Kidney (tissue), 13 donors: ENCODE measurements at regions not wholly inside any gene's neighbourhood (a gene's known extent, or its start where the extent isn't known, plus 50 kb on each side); places are given as distances from the start of the nearest gene placed in this dataset.

Experiments used
- DNase-seq, 5 donors: peaks; one replicate each; pipeline ENCODE4 v3.0.0-alpha.2; 2013 to 2020
- FAIRE-seq: peaks from 2 replicates; lab custom pipeline; 2012; peaks lifted over from hg19 to GRCh38; lab: Jason Lieb, UNC
- H3K27ac ChIP-seq, 2 donors: one replicate each; pipeline ENCODE4 v1.7.0; 2013; ENCODE audit warnings: low read depth in 2 of 2, low read length in 2 of 2, inconsistent platforms in 1 of 2
- H3K27me3 ChIP-seq: one replicate; pipeline ENCODE4 v1.7.1; 2013; ENCODE audit warnings: low read length, inconsistent platforms; ENCODE audit not compliant: control insufficient read depth, insufficient read depth
- H3K36me3 ChIP-seq, 3 donors: one replicate each; pipeline versions ENCODE4 v1.7.0 to v1.7.1; 2013; ENCODE audit warnings: low read length in 3 of 3, control low read depth in 1 of 3, inconsistent platforms in 1 of 3; ENCODE audit not compliant: insufficient read depth in 3 of 3, control insufficient read depth in 2 of 3
- H3K4me1 ChIP-seq, 3 donors: one replicate each; pipeline versions ENCODE4 v1.7.0 to v1.7.1; 2013; ENCODE audit warnings: low read length in 3 of 3, inconsistent platforms in 1 of 3, low read depth in 1 of 3; ENCODE audit not compliant: control insufficient read depth in 2 of 3, insufficient read depth in 2 of 3
- H3K4me3 ChIP-seq, 3 donors: one replicate each; pipeline versions ENCODE4 v1.7.0 to v1.8.1; 2013; ENCODE audit warnings: low read length in 3 of 3, control low read depth in 1 of 3, inconsistent platforms in 1 of 3
- H3K9ac ChIP-seq, 3 donors: one replicate each; pipeline versions ENCODE4 v1.7.0 to v1.7.1; 2013; ENCODE audit warnings: low read length in 3 of 3, control low read depth in 1 of 3, inconsistent platforms in 1 of 3
- H3K9me3 ChIP-seq, 3 donors: one replicate each; pipeline versions ENCODE4 v1.7.0 to v1.7.1; 2013; ENCODE audit warnings: low read length in 3 of 3, control low read depth in 1 of 3, inconsistent platforms in 1 of 3; ENCODE audit not compliant: control insufficient read depth in 2 of 3, insufficient read depth in 1 of 3
- intact Hi-C: fragments of 100-400 bp; cut with DNase I; formaldehyde crosslinking; loops from one replicate; pipeline ENCODE4 v1.11.1; 2022
- TF ChIP-seq, protein P1 (sequence below): IDR thresholded peaks from 3 replicates; pipeline ENCODE4 v1.5.1; 2012; ENCODE audit warnings: mild to moderate bottlenecking, moderate library complexity, borderline replicate concordance; ENCODE audit not compliant: insufficient read depth; ENCODE audit errors: extremely low read depth
- donor health status: control.
- donor health status: control.
- donor health status: control.
- donor health status: control.
- donor health status: control.
- donor health status: DM: yes; HTN: yes; CAD: no.
- donor health status: Normal renal cell carcinoma (clear cell type).

DNA sequence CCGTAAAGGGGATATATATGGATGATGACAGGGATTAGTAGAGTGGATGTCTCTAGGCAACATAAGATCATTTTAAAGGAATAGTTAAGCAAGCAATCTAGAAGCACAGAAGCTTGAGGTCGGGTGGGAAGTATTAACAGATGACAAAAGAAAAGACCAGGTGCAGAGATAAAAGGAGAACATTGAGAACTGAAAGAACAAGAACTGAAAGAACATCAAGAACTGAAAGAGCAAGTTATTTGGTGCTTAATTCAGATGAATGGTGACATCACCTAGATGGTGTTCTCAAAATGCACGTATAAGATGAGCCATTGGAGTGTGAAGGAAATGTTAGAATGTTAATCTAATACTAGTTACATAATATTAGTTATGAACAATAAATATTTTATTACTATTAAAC is 224.0 kb upstream of the PDE3A start:
- H3K4me1 ChIP-seq: no peaks in the 10 kb centered on the region
- no peak for FAIRE-seq

DNA sequence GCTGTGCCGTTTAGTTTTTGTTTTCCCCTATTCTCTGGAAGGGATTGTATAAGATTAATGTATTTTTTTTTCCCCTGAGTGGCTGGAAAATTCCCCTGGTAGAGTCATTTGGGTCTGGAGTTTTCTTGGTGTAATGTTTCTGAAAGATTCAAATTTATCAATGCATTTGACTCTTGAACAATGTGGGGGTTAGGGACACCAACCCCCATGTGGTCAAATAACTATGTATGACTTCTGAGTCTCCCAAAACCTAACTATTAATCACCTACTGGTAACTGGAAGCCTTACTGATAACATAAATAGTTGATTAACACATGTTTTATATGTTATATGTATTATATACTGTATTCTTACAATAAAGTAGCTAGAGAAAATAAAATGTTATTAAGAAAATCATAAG is 220.1 kb upstream of the PDE3A start:
- Histone ChIP-seq H3K27me3 (no peaks in the 10 kb centered on the region), H3K4me3 (no peak overlapping the region), H3K4me1 (no peaks in the 10 kb centered on the region), H3K9me3 (no peaks in the 10 kb centered on the region), H3K9ac (no peak overlapping the region), H3K27ac (no peak overlapping the region), H3K36me3 (no peaks in the 10 kb centered on the region)
- TF ChIP-seq, protein P1, sequence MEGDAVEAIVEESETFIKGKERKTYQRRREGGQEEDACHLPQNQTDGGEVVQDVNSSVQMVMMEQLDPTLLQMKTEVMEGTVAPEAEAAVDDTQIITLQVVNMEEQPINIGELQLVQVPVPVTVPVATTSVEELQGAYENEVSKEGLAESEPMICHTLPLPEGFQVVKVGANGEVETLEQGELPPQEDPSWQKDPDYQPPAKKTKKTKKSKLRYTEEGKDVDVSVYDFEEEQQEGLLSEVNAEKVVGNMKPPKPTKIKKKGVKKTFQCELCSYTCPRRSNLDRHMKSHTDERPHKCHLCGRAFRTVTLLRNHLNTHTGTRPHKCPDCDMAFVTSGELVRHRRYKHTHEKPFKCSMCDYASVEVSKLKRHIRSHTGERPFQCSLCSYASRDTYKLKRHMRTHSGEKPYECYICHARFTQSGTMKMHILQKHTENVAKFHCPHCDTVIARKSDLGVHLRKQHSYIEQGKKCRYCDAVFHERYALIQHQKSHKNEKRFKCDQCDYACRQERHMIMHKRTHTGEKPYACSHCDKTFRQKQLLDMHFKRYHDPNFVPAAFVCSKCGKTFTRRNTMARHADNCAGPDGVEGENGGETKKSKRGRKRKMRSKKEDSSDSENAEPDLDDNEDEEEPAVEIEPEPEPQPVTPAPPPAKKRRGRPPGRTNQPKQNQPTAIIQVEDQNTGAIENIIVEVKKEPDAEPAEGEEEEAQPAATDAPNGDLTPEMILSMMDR: no peak
- no peak for FAIRE-seq
- DNase-seq: no peak
- intact Hi-C loops: no loop called here

More for the DNA sequence above, 224.0 kb upstream of the PDE3A start:
- H3K9ac ChIP-seq: no peak overlapping the region
- no peaks in the 10 kb centered on the region for H3K27me3 ChIP-seq
- no peak overlapping the region for H3K4me3 ChIP-seq
- H3K9me3 ChIP-seq: no peaks in the 10 kb centered on the region
- intact Hi-C loops: no loop called here
- H3K27ac ChIP-seq: no peak overlapping the region
- TF ChIP-seq, protein P1: no peak
- no peak for DNase-seq
- no peaks in the 10 kb centered on the region for H3K36me3 ChIP-seq

DNA sequence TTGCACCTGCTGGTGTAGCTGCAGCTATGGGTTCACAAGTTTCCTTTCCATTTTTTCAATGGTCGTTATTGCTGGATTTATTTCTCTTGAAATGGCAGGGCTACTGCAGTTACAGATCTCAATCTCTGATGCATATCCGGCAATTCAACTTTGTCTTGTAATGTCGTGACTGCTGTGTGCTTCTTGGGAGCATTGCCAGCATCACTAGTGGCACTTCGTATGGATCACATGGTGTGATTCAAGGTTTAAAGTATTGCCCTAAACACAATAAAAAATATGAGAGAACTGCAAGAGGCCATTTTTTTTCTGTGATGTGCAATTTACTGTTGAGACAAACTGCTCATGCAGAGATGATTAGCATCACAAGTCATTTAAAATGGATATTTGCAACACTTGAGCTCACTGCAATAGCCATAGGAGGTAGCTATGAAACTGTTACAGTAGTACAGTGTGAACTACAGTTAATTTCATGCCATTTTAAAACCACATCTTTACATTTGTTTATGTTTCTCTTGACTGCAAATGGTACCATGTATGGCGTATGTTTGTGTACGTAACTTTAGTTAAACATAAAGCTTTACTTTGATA is 217.4 kb upstream of the PDE3A start:
- Histone ChIP-seq H3K36me3 (no peaks in the 10 kb centered on the region), H3K4me3 (no peak overlapping the region), H3K27me3 (no peaks in the 10 kb centered on the region), H3K4me1 (no peaks in the 10 kb centered on the region), H3K9me3 (no peaks in the 10 kb centered on the region), H3K9ac (no peak overlapping the region), H3K27ac (no peak overlapping the region)
- FAIRE-seq (no peak), DNase-seq (peak in 2 of 5 donors; percentile 20 to 28)
- intact Hi-C loops: no loop called here
- TF ChIP-seq, protein P1: no peak

DNA sequence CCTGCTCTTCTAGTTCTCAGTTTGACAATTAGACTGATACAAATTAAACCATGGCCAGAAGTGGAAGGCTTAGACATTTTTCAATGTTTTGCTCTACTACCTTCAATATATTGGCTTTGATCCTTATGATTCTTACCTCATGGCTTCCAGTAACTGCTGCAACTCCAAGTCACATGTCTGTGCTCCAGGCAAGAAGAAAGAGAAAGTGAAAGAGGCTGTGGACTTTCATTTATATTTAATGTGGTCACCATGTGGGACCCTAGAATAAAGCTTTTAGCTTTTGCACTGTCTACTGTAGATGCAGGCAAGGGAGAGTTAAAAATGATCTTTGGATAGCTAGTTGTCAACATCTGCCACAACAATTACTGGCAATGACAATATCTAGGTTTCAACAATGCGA is 214.3 kb upstream of the PDE3A start:
- H3K9ac ChIP-seq: no peak overlapping the region
- H3K27me3 ChIP-seq: no peaks in the 10 kb centered on the region
- H3K36me3 ChIP-seq: no peaks in the 10 kb centered on the region
- TF ChIP-seq, protein P1: no peak
- no peak for FAIRE-seq
- no peak overlapping the region for H3K27ac ChIP-seq
- no peaks in the 10 kb centered on the region for H3K4me1 ChIP-seq
- DNase-seq: no peak
- H3K4me3 ChIP-seq: no peak overlapping the region
- intact Hi-C loops: no loop called here
- no peaks in the 10 kb centered on the region for H3K9me3 ChIP-seq
